Astrocyte of the spinal cord (primary cell): ENCODE measurements at regions not wholly inside any gene's neighbourhood (a gene's known extent, or its start where the extent isn't known, plus 50 kb on each side); places are given as distances from the start of the nearest gene placed in this dataset.

Experiments
- DNase-seq: peaks from one replicate; pipeline ENCODE4 v3.0.0; 2011; ENCODE audit warnings: low read depth, low spot score
- H3K4me3 ChIP-seq: 2 replicates; pipeline ENCODE4 v1.5.1; 2011; ENCODE audit warnings: low read depth, mild to moderate bottlenecking, low read length, moderate library complexity
- CTCF ChIP-seq: IDR thresholded peaks from 2 replicates; pipeline ENCODE4 v1.5.1; 2012; ENCODE audit warnings: low read depth, mild to moderate bottlenecking, low read length, inconsistent platforms
- in situ Hi-C: cut with HindIII; loops from 2 replicates; pipeline ENCODE4 v1.10.0; 2017; ENCODE audit warnings: low sequenced_read_pairs

GRCh38 chr5:163607256-163607655 lies 101.8 kb downstream of the MAT2B start:
- no peak for TF ChIP-seq CTCF
- H3K4me3 ChIP-seq = no peak overlapping the region
- no peak for DNase-seq
- in situ Hi-C loops = no loop called here

DNA sequence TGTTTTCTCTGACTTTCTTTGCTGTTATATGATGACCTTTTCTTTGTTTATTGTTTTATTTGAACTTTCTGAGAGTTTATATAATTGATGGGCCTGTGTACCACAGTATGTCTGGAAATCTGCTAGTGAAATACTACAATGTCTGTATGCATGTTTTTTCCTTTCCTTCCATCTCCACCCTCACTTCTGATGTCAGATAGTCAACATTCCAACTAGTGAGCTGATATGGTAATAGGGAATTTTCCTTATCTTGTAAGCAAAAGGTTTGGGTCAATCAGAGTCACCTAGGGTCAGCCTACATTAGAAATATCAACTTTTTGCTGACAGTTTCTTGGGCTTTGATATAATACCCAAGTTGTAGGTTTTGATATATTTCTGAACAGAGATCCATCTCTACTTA lies 103.2 kb downstream of the MAT2B start:
- no peak overlapping the region for H3K4me3 ChIP-seq
- no peak for TF ChIP-seq CTCF
- in situ Hi-C loops = no loop called here
- DNase-seq = no peak

DNA sequence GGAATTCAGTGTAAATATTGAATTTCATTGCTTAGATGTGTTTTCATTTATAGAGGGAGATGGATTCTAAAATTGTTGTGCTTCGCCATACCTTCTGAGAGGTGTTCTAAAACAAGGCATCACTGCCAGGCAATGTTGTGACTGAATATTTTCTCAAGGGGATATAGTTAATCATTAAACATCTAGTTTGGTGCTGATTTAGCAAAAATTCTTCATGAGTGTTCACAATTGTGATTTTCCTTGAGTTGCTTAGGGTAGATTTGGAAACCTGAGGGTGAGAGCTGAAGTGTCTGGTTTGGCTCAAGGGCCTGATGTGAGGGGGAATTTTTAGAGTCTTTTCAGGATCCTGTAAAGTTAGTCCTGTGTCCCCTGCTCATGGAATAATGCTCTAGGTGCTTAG lies 104.5 kb downstream of the MAT2B start:
- TF ChIP-seq CTCF = no peak
- in situ Hi-C loops = no loop called here
- no peak overlapping the region for H3K4me3 ChIP-seq
- DNase-seq = no peak

DNA sequence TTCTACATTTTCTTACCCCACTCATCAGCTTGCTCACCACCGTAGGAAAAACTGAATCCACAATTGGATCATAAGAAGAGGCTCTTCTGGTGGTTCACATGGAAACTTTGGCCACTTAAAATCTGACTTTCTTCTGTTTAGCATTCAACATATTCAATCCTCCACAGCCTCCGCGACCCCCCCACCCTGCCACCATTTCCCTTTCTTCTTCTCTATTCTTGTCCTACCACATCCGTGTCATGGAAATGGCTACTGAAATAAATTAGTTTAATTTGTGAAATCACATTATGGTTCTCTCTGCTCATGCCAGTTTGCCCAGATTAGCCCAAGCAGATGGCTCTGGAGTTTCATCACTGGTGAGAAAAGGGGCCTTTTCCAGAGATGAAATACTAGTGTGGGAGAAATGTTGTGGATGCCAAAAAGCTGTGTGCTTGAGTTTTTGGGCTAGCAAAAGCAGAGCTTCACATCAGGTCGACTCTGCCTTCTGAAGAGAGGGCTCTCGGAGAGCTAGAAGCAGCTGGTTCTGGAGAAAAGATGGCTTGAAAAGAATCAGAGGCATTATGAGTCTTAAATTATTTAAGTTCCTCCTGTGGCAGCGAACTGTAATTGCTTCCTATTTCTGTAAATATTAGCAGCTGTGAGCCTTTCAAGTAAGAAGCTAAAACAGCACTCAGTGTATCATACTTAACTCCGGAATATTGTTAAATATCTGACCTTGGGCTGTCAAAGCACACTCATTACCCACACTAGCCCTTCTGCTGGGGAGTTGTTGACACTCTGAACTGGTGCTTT lies 107.1 kb downstream of the MAT2B start:
- no peak overlapping the region for H3K4me3 ChIP-seq
- no peak for TF ChIP-seq CTCF
- no peak for DNase-seq
- in situ Hi-C loops = no loop called here

- no peak for TF ChIP-seq CTCF
- no peak overlapping the region for H3K4me3 ChIP-seq
- in situ Hi-C loops = no loop called here
- no peak for DNase-seq
These were observed 107.7 kb downstream of the MAT2B start for GRCh38 chr5:163613150-163613442.

DNA sequence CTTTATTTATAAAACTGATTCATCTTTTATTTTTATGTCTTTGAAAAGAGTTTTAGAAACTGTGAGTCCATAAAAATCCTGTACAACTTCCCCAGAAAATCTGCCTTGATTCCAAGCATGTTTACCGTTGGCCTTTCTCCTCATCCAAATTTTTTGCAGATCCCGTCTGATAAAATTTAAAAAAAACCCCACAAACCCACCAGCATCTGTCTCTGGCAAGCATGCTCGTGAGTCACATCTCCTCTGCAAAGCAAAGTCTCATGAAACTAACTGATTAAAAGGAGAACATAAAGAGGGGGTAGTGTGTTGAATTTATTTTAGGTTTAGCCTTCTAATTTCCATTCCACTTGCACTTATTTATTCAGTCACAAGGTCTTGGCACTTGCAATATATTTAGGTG lies 109.4 kb downstream of the MAT2B start:
- DNase-seq = peak; percentile 8
- TF ChIP-seq CTCF = no peak
- H3K4me3 ChIP-seq = no peak overlapping the region
- in situ Hi-C loops = no loop called here
